ENCODE measurements at regions not wholly inside any gene's neighbourhood (a gene's known extent, or its start where the extent isn't known, plus 50 kb on each side); places are given as distances from the start of the nearest gene placed in this dataset.
A peak's percentile ranks its signal among the peaks of the same experiment; 100 is the strongest.
"Not testable (repeated sequence)": the region's sequence is repeated elsewhere in the genome, so short reads cannot be mapped to it uniquely, and the experiment has no call there.

DNA sequence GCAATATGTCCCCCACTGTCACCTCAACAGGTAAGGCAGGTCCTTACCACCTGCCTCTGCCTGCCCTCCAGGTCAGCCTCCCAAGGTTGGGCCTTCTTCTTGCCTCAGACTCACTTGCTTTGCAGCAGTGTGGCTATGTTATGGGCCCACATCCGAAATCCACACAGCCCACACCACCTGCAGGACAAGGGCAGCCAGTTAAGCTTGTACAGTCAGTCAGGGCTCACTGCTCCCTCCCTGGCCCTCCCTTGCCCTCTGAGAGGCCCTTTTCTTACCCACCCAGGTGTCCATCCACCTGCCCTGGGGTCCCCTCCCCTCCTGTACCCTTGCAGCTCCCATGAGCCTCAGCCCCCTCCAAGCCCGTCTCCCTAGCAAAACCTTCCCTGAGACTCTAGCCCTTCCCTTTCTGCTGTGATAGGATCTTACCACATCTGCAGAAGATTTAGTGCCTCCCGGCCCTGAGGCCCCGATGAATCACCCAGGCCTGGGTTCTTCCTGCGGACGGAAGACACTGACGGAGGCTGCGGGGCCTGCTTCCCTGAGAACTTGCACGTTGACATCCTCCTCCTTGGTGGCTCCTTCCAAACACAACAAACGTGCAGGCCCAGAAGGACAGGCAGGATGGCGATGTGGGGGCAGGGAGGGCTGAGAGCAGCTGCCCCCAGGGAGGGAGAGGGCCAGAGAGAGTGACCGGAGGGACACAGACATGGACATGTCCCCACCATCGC, 5466.2 kb upstream of the TPTE start:
- H3K27ac Mint-ChIP-seq; H3K4me1 Mint-ChIP-seq (ENCODE audit: low read depth); intact Hi-C loops (cut with micrococcal nuclease); H3K27me3 Mint-ChIP-seq (ENCODE audit: low read depth); DNase-seq (ENCODE audit: low spot score); H3K4me3 Mint-ChIP-seq (ENCODE audit: low read depth); H3K36me3 Mint-ChIP-seq (ENCODE audit: low read depth); H3K9me3 Mint-ChIP-seq: not testable (repeated sequence)

DNA sequence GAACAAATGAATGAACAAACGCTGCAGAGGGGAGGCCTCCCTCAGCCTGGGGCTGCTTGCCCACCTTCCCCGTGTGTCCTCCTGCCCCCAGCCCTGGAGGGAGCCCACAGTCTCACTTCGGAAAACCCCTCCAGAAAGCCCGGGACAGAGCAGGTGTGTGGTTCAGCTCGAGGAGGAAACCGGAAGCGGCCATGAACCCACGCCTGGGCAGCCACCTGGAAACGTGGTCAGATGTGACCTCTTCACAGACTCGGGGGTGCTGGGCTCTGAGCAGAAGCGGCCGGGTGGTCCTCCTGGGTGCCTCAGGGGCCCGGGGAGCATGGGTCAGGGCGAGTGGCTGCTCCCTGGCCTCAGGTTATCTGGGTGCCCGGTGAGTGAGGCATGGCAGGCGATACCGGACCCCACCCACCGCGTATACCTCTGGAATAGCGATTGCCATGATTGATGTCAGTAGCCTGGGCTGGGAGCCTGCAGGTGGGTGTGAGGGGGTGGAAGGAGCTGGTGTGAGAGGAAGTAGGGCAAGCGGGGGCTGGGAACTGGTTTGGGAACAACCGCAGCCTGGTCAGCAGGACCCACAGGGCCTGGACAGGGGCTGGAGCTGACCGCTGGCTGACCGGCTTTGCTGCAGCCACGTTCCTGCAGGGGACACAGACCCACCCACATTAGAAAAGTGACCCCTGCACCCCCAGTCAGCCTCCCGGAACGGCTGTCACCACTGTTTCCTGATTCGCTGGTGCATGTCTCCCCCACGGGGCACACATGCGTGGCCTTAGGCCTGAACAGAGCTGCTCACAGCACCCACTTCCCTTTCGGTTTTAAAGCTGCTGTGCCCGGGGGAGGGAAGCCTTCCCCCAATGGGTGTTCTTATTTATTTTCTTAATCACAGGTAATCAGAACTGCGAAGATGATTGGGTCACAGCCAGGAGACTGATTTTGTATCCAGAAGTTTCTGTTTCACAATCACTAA, 5465.1 kb upstream of the TPTE start:
- H3K27me3 Mint-ChIP-seq (ENCODE audit: low read depth); H3K27ac Mint-ChIP-seq; H3K36me3 Mint-ChIP-seq (ENCODE audit: low read depth); H3K4me1 Mint-ChIP-seq (ENCODE audit: low read depth); DNase-seq (ENCODE audit: low spot score); intact Hi-C loops (cut with micrococcal nuclease); H3K4me3 Mint-ChIP-seq (ENCODE audit: low read depth); H3K9me3 Mint-ChIP-seq: not testable (repeated sequence)

GRCh38 chr21:5057077-5057476, 5464.3 kb upstream of the TPTE start:
- DNase-seq (ENCODE audit: low spot score); H3K4me3 Mint-ChIP-seq (ENCODE audit: low read depth); H3K27me3 Mint-ChIP-seq (ENCODE audit: low read depth); H3K27ac Mint-ChIP-seq; H3K36me3 Mint-ChIP-seq (ENCODE audit: low read depth); intact Hi-C loops (cut with micrococcal nuclease); H3K4me1 Mint-ChIP-seq (ENCODE audit: low read depth); H3K9me3 Mint-ChIP-seq: not testable (repeated sequence)

- not testable (repeated sequence) for H3K36me3 Mint-ChIP-seq (ENCODE audit: low read depth); H3K4me3 Mint-ChIP-seq (ENCODE audit: low read depth)
These were observed 5460.9 kb upstream of the TPTE start for GRCh38 chr21:5060364-5061083.

GRCh38 chr21:5064581-5065142, 5456.7 kb upstream of the TPTE start:
- H3K9me3 Mint-ChIP-seq; H3K27me3 Mint-ChIP-seq (ENCODE audit: low read depth); intact Hi-C loops (cut with micrococcal nuclease); H3K36me3 Mint-ChIP-seq (ENCODE audit: low read depth); H3K27ac Mint-ChIP-seq; H3K4me3 Mint-ChIP-seq (ENCODE audit: low read depth); H3K4me1 Mint-ChIP-seq (ENCODE audit: low read depth); DNase-seq (ENCODE audit: low spot score): not testable (repeated sequence)

More at GRCh38 chr21:5060364-5061083, 5460.9 kb upstream of the TPTE start:
- H3K4me1 Mint-ChIP-seq (ENCODE audit: low read depth); H3K9me3 Mint-ChIP-seq; H3K27ac Mint-ChIP-seq; intact Hi-C loops (cut with micrococcal nuclease); H3K27me3 Mint-ChIP-seq (ENCODE audit: low read depth); DNase-seq (ENCODE audit: low spot score): not testable (repeated sequence)

DNA sequence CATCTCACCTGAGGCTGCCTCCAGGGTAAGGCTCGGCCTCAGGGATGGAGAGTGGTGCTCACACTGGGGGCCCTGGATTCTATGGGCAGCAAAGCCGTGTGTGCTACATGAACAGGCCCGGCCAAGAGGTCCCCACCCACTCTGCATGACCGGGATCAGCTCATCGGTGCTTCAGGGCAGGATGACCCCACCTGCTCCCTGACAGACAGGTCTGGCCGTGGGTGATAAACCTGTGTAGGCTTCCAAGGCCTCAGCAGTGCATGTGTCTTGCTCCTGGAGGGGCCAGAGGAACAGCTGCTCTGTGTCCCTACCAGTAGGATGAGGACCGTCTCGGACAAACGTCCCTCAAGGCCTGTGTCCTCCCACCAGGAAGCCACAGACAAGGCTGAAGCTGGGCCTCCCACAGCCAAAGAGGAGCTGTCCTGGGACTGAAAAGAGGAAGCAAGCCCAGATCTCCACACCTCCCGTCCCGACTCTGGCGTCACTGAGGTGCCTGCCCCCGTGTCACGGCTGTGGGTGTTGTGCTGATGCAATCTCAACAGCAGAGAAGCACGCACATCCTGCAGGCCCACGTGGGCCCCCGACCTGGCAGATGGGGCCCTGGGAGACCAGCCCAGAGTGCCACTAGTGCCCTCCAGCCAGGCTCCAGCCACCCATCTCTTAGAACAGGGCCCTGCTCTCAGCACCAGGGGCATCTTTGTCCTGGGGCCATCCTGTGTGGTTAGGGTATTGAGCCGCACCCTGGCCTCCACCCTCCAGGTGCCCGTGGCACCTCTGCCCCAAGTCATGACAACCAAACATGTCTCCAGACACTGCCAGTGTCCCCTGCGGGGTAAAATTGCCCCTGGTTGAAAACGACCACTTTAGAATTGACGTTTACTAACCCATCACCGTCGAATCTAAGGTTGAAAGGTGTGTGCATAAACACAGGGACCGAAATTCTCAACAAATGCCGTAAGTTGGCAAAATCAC, 5455.9 kb upstream of the TPTE start:
- H3K4me3 Mint-ChIP-seq (ENCODE audit: low read depth); H3K9me3 Mint-ChIP-seq; H3K27me3 Mint-ChIP-seq (ENCODE audit: low read depth); intact Hi-C loops (cut with micrococcal nuclease); H3K36me3 Mint-ChIP-seq (ENCODE audit: low read depth); H3K4me1 Mint-ChIP-seq (ENCODE audit: low read depth): not testable (repeated sequence)
- peak overlapping the region; percentile 46 for H3K27ac Mint-ChIP-seq
- peak; percentile 69 for DNase-seq (ENCODE audit: low spot score)

DNA sequence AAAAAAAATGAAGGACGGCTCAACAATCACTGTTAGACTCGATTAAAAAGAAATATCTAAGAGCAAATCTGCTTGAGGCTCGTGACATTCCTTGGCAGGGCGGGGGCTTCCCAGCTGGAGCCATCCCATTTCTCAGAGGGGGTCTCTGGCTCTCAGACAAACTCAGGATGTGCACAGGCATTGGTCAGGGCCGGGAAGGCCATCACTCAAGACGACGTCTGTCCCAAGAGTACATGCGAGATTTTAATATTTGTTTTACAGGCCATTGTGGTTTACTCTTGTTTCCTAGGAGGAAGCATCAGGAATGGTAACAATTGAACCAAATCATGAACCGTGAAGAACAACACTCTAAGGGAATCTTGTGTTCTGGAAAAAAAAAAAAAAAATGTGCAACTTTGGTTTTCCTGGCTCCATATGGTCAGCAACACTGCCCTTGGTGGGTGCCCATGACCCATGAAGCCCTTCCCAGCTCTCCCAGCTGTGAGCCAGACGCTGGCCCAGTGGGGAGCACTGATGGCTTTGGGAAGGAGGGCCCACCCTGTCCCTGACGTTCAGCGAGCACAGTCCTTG, 5454.6 kb upstream of the TPTE start:
- H3K36me3 Mint-ChIP-seq (ENCODE audit: low read depth); H3K4me1 Mint-ChIP-seq (ENCODE audit: low read depth); H3K27me3 Mint-ChIP-seq (ENCODE audit: low read depth); H3K27ac Mint-ChIP-seq; intact Hi-C loops (cut with micrococcal nuclease); H3K9me3 Mint-ChIP-seq; DNase-seq (ENCODE audit: low spot score); H3K4me3 Mint-ChIP-seq (ENCODE audit: low read depth): not testable (repeated sequence)

- H3K4me3 Mint-ChIP-seq (ENCODE audit: low read depth); DNase-seq (ENCODE audit: low spot score); H3K36me3 Mint-ChIP-seq (ENCODE audit: low read depth); H3K27me3 Mint-ChIP-seq (ENCODE audit: low read depth); H3K4me1 Mint-ChIP-seq (ENCODE audit: low read depth); H3K9me3 Mint-ChIP-seq; H3K27ac Mint-ChIP-seq; intact Hi-C loops (cut with micrococcal nuclease): not testable (repeated sequence)
These were observed 5453.9 kb upstream of the TPTE start for GRCh38 chr21:5067326-5068048.

DNA sequence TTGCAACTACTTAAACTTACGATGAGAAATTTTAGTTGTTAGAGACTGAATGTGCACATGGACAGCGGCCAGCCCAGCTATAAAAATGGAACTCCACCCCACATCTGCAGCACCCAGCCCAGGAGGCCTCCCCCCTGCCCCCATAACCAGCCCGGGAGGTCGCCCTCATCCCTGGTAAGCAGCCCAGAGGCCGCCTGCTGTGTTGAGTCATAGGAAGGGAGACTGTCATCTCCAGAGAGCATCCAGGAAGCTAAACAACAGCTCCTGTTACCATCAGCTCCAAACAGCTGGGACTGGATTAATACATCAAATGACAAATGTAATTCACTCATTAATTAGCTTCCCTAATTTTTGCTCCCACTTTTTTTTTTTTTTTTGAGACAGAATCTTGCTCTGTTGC, 5452.7 kb upstream of the TPTE start:
- intact Hi-C loops (cut with micrococcal nuclease); DNase-seq (ENCODE audit: low spot score); H3K36me3 Mint-ChIP-seq (ENCODE audit: low read depth); H3K4me1 Mint-ChIP-seq (ENCODE audit: low read depth); H3K27me3 Mint-ChIP-seq (ENCODE audit: low read depth); H3K9me3 Mint-ChIP-seq; H3K4me3 Mint-ChIP-seq (ENCODE audit: low read depth); H3K27ac Mint-ChIP-seq: not testable (repeated sequence)

DNA sequence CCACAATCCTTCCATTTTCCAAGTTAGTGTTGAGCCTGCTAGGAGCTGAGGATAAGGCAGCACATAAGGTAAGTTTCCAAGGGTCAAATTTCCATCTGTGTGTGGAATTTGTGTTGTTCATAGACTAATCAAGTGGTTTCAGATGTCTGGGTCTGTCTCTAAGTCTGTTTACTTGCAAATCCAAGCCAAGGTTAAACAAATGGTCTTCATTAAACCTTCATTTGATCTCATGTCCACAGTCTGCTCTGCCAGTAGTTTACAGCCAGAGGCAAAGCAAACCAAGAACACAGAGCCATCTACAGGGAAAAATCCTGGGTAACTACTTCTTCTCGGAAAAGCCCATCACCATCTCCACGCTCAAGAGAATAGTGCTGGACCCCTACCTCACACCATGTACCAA, 5450.2 kb upstream of the TPTE start:
- H3K4me1 Mint-ChIP-seq (ENCODE audit: low read depth); H3K4me3 Mint-ChIP-seq (ENCODE audit: low read depth); H3K27me3 Mint-ChIP-seq (ENCODE audit: low read depth); intact Hi-C loops (cut with micrococcal nuclease); H3K36me3 Mint-ChIP-seq (ENCODE audit: low read depth); H3K27ac Mint-ChIP-seq; DNase-seq (ENCODE audit: low spot score); H3K9me3 Mint-ChIP-seq: not testable (repeated sequence)

- H3K27ac Mint-ChIP-seq; DNase-seq (ENCODE audit: low spot score); H3K4me1 Mint-ChIP-seq (ENCODE audit: low read depth); H3K27me3 Mint-ChIP-seq (ENCODE audit: low read depth); intact Hi-C loops (cut with micrococcal nuclease); H3K36me3 Mint-ChIP-seq (ENCODE audit: low read depth); H3K9me3 Mint-ChIP-seq; H3K4me3 Mint-ChIP-seq (ENCODE audit: low read depth): not testable (repeated sequence)
These were observed 5444.5 kb upstream of the TPTE start for GRCh38 chr21:5076854-5077253.
